Heart right ventricle (tissue), 16 donors: ENCODE measurements at regions not wholly inside any gene's neighbourhood (a gene's known extent, or its start where the extent isn't known, plus 50 kb on each side); places are given as distances from the start of the nearest gene placed in this dataset.

Experiments used
- ATAC-seq, 8 donors: fragments of 200-7000 bp; cut with Tn5 transposase; one replicate each; pipeline ENCODE4 v1.9.1; 2020; ENCODE audit warnings: mild to moderate bottlenecking in 8 of 8, moderate library complexity in 8 of 8, moderate number of reproducible peaks in 1 of 8
- DNase-seq, 2 donors: peaks; one replicate each; pipeline ENCODE4 v3.0.0-alpha.2; 2020
- H3K27ac ChIP-seq, 10 donors: fragments of 200-600 bp; sonication (generic) in 2 of 10; one replicate each; pipeline versions ENCODE4 v1.5.0 to v1.8.0; 2020 to 2022; ENCODE audit warnings: mild to moderate bottlenecking in 3 of 10
- H3K27me3 ChIP-seq, 7 donors: fragments of 200-600 bp; one replicate each; pipeline ENCODE4 v1.8.0; 2021 to 2022; ENCODE audit warnings: mild to moderate bottlenecking in 2 of 7
- H3K36me3 ChIP-seq, 9 donors: fragments of 200-600 bp; sonication (generic) in 1 of 9; one replicate each; pipeline versions ENCODE4 v1.5.0 to v1.8.0; 2020 to 2022; ENCODE audit warnings: mild to moderate bottlenecking in 2 of 9
- H3K4me1 ChIP-seq, 9 donors: fragments of 200-600 bp; sonication (generic) in 1 of 9; one replicate each; pipeline versions ENCODE4 v1.5.0 to v1.8.0; 2020 to 2022; ENCODE audit warnings: mild to moderate bottlenecking in 4 of 9
- H3K4me3 ChIP-seq, 10 donors: fragments of 200-600 bp; sonication (generic) in 2 of 10; one replicate each; pipeline versions ENCODE4 v1.5.0 to v1.8.0; 2020 to 2022; ENCODE audit warnings: mild to moderate bottlenecking in 7 of 10, moderate library complexity in 2 of 10
- H3K9me3 ChIP-seq, 11 donors: fragments of 200-600 bp in 10 of 11; sonication (generic) in 2 of 11; one replicate each; pipeline versions ENCODE4 v1.5.0 to v1.8.0; 2013 to 2022; ENCODE audit warnings: mild to moderate bottlenecking in 2 of 11, control low read depth in 1 of 11, moderate library complexity in 1 of 11
- WGBS, 2 donors: extraction: QIAGEN DNeasy Blood & Tissue Kit; methylation state at CpG; one replicate each; pipeline ENCODE4 v1.1.7; 2013; ENCODE audit warnings: inconsistent platforms in 1 of 2; 5-methylcytosine and 5-hydroxymethylcytosine counted together
- intact Hi-C, 10 donors: fragments of 100-400 bp; cut with DNase I; formaldehyde crosslinking; loops; one replicate each; pipeline versions ENCODE4 v1.11.1 to v1.14.2; 2022
- TF ChIP-seq, protein P1 (sequence below), 9 donors: fragments of 200-600 bp; sonication (generic) in 2 of 9; IDR thresholded peaks; one replicate each; pipeline versions ENCODE4 v1.5.0 to v1.8.0; 2021 to 2022; ENCODE audit warnings: antibody characterized with exemption in 9 of 9, mild to moderate bottlenecking in 5 of 9, moderate library complexity in 1 of 9
- donor health status: Arrhythmogenic right ventricular cardiomyopathy.
- donor health status: ischemic (EF 13 %, LVEDD 7.1; RV severe dilation, severe dysfunction).
- donor health status: healthy with polysubstance abuse.
- donor health status: DM: no; HTN: yes; CAD: no.
- donor health status: DM: no; HTN: no; CAD: no.
- donor health status: ischemic (EF 25% LVEDD 6.9; RV normal size, moderate dysfunction).
- donor health status: ischemic (EF 25% LVEDD 5.7; RV mildly dilated, moderate dysfunction).
- donor health status: healthy.
- donor health status: DM: yes; HTN: yes; CAD: no.
- donor health status: Ischemic cardiomyopathy.
- donor health status: ischemic (EF 35%, LVEDD 5.7; RV mildly dilated, moderate dysfunction).
- donor health status: nonischemic (EF 11% LVEDD 7.7; RV severe dilation, severe dysfunction).
- donor health status: DM: yes; HTN: yes; CAD: no.
- donor health status: PGD.
- donor health status: ischemic (EF 29% LVEDD 5.4; RV normal size, mild dysfunction).
- donor health status: nonischemic (EF 23%, LVEDD 6.1; RV moderate dilation, normal function).

GRCh38 chr6:90898763-90899162 is 311.9 kb upstream of the MAP3K7 start:
- H3K27ac ChIP-seq = no peak overlapping the region
- H3K36me3 ChIP-seq = no peaks in the 10 kb centered on the region
- DNase-seq = no peak
- no peaks in the 10 kb centered on the region for H3K4me1 ChIP-seq
- 84 to 92% methylated on average over 4 of the region's 4 CpGs for whole genome bisulfite sequencing, 2 donors
- no peaks in the 10 kb centered on the region for H3K9me3 ChIP-seq
- no peak for ATAC-seq
- peaks cover 0 to 6% (median 0%) of the 10 kb centered on the region in 7 donors for H3K27me3 ChIP-seq
- intact Hi-C loops = no loop called here
- no peak overlapping the region for H3K4me3 ChIP-seq
- TF ChIP-seq, protein P1, sequence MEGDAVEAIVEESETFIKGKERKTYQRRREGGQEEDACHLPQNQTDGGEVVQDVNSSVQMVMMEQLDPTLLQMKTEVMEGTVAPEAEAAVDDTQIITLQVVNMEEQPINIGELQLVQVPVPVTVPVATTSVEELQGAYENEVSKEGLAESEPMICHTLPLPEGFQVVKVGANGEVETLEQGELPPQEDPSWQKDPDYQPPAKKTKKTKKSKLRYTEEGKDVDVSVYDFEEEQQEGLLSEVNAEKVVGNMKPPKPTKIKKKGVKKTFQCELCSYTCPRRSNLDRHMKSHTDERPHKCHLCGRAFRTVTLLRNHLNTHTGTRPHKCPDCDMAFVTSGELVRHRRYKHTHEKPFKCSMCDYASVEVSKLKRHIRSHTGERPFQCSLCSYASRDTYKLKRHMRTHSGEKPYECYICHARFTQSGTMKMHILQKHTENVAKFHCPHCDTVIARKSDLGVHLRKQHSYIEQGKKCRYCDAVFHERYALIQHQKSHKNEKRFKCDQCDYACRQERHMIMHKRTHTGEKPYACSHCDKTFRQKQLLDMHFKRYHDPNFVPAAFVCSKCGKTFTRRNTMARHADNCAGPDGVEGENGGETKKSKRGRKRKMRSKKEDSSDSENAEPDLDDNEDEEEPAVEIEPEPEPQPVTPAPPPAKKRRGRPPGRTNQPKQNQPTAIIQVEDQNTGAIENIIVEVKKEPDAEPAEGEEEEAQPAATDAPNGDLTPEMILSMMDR (IDR thresholded peaks at IDR 0.05) = no peak

DNA sequence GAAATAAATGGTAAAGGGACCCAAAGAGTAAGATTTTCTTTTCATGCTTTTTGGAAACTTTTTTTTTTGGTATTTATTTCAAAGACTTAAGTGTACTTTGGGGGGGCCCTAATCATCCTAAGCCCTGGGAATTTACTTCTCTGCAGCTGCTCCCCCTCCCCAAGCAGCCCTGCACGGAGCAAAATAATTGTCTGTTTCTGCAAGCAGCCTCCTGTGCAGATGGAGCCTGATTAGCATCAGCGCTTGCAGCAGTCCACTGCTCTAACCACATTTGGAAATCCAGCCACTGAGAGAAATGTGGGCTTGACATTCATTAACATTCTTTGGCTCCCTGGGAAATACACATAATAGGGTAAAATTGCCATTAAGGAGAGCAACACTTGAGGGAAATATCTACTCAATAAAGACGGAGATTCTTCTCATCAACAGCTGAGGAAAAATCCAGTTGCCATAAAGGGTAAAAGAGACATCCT is 309.2 kb upstream of the MAP3K7 start:
- 66 to 71% methylated on average over 3 of the region's 3 CpGs for WGBS, 2 donors
- intact Hi-C loops = no loop called here
- Histone ChIP-seq H3K4me1 (no peaks in the 10 kb centered on the region), H3K27me3 (peaks cover 0 to 6% (median 0%) of the 10 kb centered on the region in 7 donors), H3K4me3 (no peak overlapping the region), H3K36me3 (no peaks in the 10 kb centered on the region), H3K9me3 (no peaks in the 10 kb centered on the region), H3K27ac (no peak overlapping the region)
- ATAC-seq = no peak
- TF ChIP-seq, protein P1 (IDR thresholded peaks at IDR 0.05) = no peak
- no peak for DNase-seq

DNA sequence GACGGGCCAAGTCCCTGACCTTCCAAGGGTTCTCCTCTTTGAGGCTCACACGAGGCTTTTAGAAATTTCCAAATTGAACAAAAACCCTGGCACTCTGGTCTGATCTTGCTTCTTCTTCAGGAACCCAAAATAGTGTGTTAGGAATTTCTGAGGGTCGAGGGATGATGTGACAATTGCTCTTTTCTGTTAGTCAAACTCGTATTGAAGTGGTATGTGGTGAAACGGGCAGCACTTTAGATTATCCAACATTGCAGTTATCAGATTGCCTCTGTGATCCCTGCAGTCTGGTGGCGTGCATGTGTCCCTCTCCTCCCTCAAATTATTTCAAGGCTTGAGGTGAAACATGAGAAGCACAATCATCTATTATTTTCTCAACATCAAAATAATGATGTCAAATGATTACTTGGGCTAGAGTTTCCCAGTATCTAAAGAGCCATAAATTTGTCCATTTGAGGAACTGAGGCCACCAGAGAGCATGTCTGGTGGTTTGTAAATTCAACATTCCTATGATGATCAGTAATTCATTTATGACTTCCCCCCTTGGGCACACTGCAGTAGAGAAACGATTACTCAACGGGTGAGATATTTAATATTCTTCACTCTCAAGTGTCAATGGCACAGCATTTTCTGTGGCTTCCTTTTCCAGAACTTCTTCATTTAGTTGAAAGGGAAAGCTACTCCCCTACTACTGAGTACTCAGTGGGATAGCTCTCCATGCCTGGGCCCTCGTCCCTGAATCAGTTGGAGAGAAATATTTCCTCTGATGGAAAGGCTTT is 308.6 kb upstream of the MAP3K7 start:
- ATAC-seq (no peak), DNase-seq (no peak)
- Histone ChIP-seq H3K4me3 (no peak overlapping the region), H3K9me3 (no peaks in the 10 kb centered on the region), H3K27me3 (peaks cover 0 to 6% (median 0%) of the 10 kb centered on the region in 7 donors), H3K36me3 (no peaks in the 10 kb centered on the region), H3K4me1 (no peaks in the 10 kb centered on the region), H3K27ac (no peak overlapping the region)
- WGBS, 2 donors = 71 to 79% methylated on average over 9 of the region's 9 CpGs
- intact Hi-C loops = no loop called here
- TF ChIP-seq, protein P1 (IDR thresholded peaks at IDR 0.05) = no peak

DNA sequence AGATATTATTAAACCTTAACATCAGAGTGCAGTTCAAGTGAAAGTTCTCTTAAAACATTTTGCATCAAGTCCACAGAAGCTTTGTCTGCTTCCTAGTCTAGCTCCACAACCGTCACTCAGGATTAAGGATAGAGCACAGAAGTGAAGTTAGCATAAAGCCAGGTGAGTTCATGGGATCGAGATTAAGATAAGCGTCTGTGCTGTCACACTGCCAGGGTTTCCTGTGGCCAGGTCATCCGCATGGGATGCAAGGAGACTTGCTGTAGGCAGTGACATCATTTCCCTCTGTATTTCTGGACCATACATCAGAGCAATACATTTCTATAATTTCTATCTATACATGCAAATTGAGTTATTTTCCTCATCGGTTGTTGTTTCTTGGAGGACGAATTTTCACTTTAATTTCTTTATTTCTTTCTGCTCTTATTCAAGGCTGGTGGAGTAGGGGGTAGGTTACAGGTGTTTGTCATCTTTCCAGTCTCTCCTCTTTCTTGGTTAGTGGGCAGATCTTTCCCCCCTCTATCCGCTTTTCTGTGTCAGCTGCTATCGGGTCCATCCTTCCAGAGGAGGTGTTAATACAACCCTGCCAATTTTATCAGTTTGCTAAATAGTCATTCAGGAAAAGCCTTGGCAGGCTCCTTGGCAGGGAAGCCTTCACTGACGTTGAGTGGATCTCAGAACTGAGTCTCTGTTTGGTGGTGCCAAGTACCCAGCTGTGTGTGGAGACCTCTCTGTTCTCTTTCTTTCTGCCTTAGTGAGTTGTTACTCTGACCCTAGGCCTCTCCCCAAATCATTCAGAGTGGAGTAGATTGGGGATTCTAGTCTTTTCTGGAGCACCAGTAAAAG is 307.6 kb upstream of the MAP3K7 start:
- 57 to 59% methylated on average over 9 of the region's 9 CpGs for WGBS, 2 donors
- TF ChIP-seq, protein P1 (IDR thresholded peaks at IDR 0.05) = no peak
- ATAC-seq = no peak

More for the DNA sequence above, 307.6 kb upstream of the MAP3K7 start:
- H3K27me3 ChIP-seq = peaks cover 0 to 6% (median 0%) of the 10 kb centered on the region in 7 donors
- H3K4me3 ChIP-seq = no peak overlapping the region
- H3K36me3 ChIP-seq = no peaks in the 10 kb centered on the region
- no peaks in the 10 kb centered on the region for H3K9me3 ChIP-seq
- intact Hi-C loops = no loop called here
- DNase-seq = no peak
- H3K27ac ChIP-seq = no peak overlapping the region
- no peaks in the 10 kb centered on the region for H3K4me1 ChIP-seq
